GM12891 (cell line): ENCODE measurements at regions not wholly inside any gene's neighbourhood (a gene's known extent, or its start where the extent isn't known, plus 50 kb on each side); places are given as distances from the start of the nearest gene placed in this dataset.

Source experiments
- POLR2A ChIP-seq: IDR thresholded peaks from 2 replicates; pipeline ENCODE4 v1.6.1; 2011; ENCODE audit warnings: low read depth, low read length, control low read depth
- POLR2AphosphoS5 ChIP-seq: IDR thresholded peaks from 2 replicates; pipeline ENCODE4 v1.6.1; 2011; ENCODE audit warnings: low read depth, low read length, control low read depth
- POU2F2 ChIP-seq: IDR thresholded peaks from 2 replicates; pipeline ENCODE4 v1.6.1; 2011; ENCODE audit warnings: low read depth, mild to moderate bottlenecking, control low read depth, low read length, moderate library complexity

- no peak for TF ChIP-seq POLR2A
- no peak for TF ChIP-seq POLR2AphosphoS5
- TF ChIP-seq POU2F2 = no peak
Observed at GRCh38 chr15:84151205-84151931, 84.2 kb upstream of the GOLGA6L4 start.
